Stimulated activated CD8-positive, alpha-beta memory T cell treated with anti-CD3 and anti-CD28 coated beads, Interleukin-7, amount 100 ng/mL, for 1 hour (primary cell): ENCODE measurements at regions not wholly inside any gene's neighbourhood (a gene's known extent, or its start where the extent isn't known, plus 50 kb on each side); places are given as distances from the start of the nearest gene placed in this dataset.
"Not testable (repeated sequence)": the region's sequence is repeated elsewhere in the genome, so short reads cannot be mapped to it uniquely, and the experiment has no call there.

ENCODE experiments used
- DNase-seq, 2 donors: peaks; one replicate each; pipeline ENCODE4 v3.0.0-alpha.2; 2020; ENCODE audit warnings: low read depth in 2 of 2

GRCh38 chr13:21228738-21229137, 52.3 kb downstream of the MRPL57 start:
- no peak for DNase-seq

- no peak for DNase-seq
Observed at GRCh38 chr13:21229241-21230024, 53.0 kb downstream of the MRPL57 start.

GRCh38 chr13:21230516-21230915, 54.1 kb downstream of the MRPL57 start:
- no peak for DNase-seq

GRCh38 chr13:21231426-21231940, 55.0 kb downstream of the MRPL57 start:
- DNase-seq = no peak

- no peak for DNase-seq
Observed at GRCh38 chr13:21232196-21232595, 55.7 kb downstream of the MRPL57 start.

- DNase-seq = no peak
Observed at GRCh38 chr13:21232599-21232998, 56.1 kb downstream of the MRPL57 start.

- DNase-seq = no peak
Observed at GRCh38 chr13:21233086-21233485, 56.6 kb downstream of the MRPL57 start.

- DNase-seq = no peak
Observed at GRCh38 chr13:21234526-21234925, 58.1 kb downstream of the MRPL57 start.

- no peak for DNase-seq
Observed at GRCh38 chr13:21235174-21235573, 58.7 kb downstream of the MRPL57 start.

GRCh38 chr13:21237081-21237480, 60.6 kb downstream of the MRPL57 start:
- no peak for DNase-seq

GRCh38 chr13:21238267-21238666, 61.8 kb downstream of the MRPL57 start:
- no peak for DNase-seq

- no peak for DNase-seq
Observed at GRCh38 chr13:21240586-21240985, 64.1 kb downstream of the MRPL57 start.

- DNase-seq = no peak
Observed at GRCh38 chr13:21242236-21242635, 65.8 kb downstream of the MRPL57 start.

GRCh38 chr13:21243045-21243897, 66.8 kb downstream of the MRPL57 start:
- no peak for DNase-seq

GRCh38 chr13:21243898-21244184, 67.4 kb downstream of the MRPL57 start:
- DNase-seq = not testable (repeated sequence)

- no peak for DNase-seq
Observed at GRCh38 chr13:21246761-21247452, 70.4 kb downstream of the MRPL57 start.

GRCh38 chr13:21256351-21256761, 79.9 kb downstream of the MRPL57 start:
- DNase-seq = no peak

- no peak for DNase-seq
Observed at GRCh38 chr13:21256891-21257290, 80.4 kb downstream of the MRPL57 start.

- DNase-seq = no peak
Observed at GRCh38 chr13:21259571-21260455, 83.4 kb downstream of the MRPL57 start.

GRCh38 chr13:21260561-21261290, 84.3 kb downstream of the MRPL57 start:
- DNase-seq = not testable (repeated sequence)
